IMR-90 (cell line): ENCODE measurements at regions not wholly inside any gene's neighbourhood (a gene's known extent, or its start where the extent isn't known, plus 50 kb on each side); places are given as distances from the start of the nearest gene placed in this dataset.
A peak's percentile ranks its signal among the peaks of the same experiment; 100 is the strongest.

Experiments used
- ATAC-seq: fragments of 200-7000 bp; cut with Tn5 transposase; 2 replicates; pipeline ENCODE4 v1.9.1; 2020; ENCODE audit warnings: low read depth, mild to moderate bottlenecking, moderate library complexity
- BruUV-seq: library from RNA; stranded (reverse); fragments of 400-500 nt; replicated peaks from 2 replicates; lab custom pipeline; 2021; lab: Mats Ljungman, UMichigan
- CTCF ChIA-PET: fragments of 300-600 bp; formaldehyde crosslinking; extraction: SDS; loops from one replicate; lab custom pipeline; 2021; ENCODE audit warnings: antibody characterized with exemption; lab: Yijun Ruan, JAX
- POLR2A ChIA-PET: fragments of 300-600 bp; sonication (Branson Sonifier 250); formaldehyde crosslinking; loops from one replicate; lab custom pipeline; 2022; ENCODE audit warnings: antibody characterized with exemption; ENCODE audit not compliant: unreplicated experiment; lab: Charles Lee
- DNase-seq: peaks from one replicate; pipeline ENCODE4 v3.0.0; 2013
- H2AFZ ChIP-seq: replicated peaks from 2 replicates; pipeline ENCODE3; 2013; ENCODE audit warnings: low read length, mild to moderate bottlenecking; ENCODE audit not compliant: poor library complexity
- H2AK5ac ChIP-seq: 2 replicates; pipeline ENCODE4 v1.6.1; 2013; ENCODE audit warnings: low read depth, low read length, inconsistent platforms
- H2AK9ac ChIP-seq: replicated peaks from 2 replicates; pipeline ENCODE3; 2013; ENCODE audit warnings: mild to moderate bottlenecking, low read depth, low read length, moderate library complexity; ENCODE audit not compliant: poor library complexity
- H2BK120ac ChIP-seq: 2 replicates; pipeline ENCODE4 v1.6.1; 2013; ENCODE audit warnings: low read depth, low read length, inconsistent platforms
- H2BK15ac ChIP-seq: 3 replicates; pipeline ENCODE4 v1.6.1; 2013; ENCODE audit warnings: low read depth, low read length, inconsistent platforms
- H2BK20ac ChIP-seq: 2 replicates; pipeline ENCODE4 v1.6.1; 2013; ENCODE audit warnings: low read depth, mild to moderate bottlenecking, inconsistent platforms, low read length, moderate library complexity
- H2BK5ac ChIP-seq: 2 replicates; pipeline ENCODE4 v1.6.1; 2013; ENCODE audit warnings: mild to moderate bottlenecking, low read depth, low read length, inconsistent platforms; ENCODE audit not compliant: poor library complexity, severe bottlenecking
- H3K14ac ChIP-seq: replicated peaks from 2 replicates; pipeline ENCODE4 v1.6.1; 2013; ENCODE audit warnings: low read depth, low read length, inconsistent platforms
- H3K18ac ChIP-seq: 2 replicates; pipeline ENCODE4 v1.6.1; 2013; ENCODE audit warnings: low read depth, low read length, control low read depth
- H3K23ac ChIP-seq: 2 replicates; pipeline ENCODE4 v1.6.1; 2013; ENCODE audit warnings: low read depth, low read length, inconsistent platforms
- H3K27ac ChIP-seq: 2 replicates; pipeline ENCODE4 v1.5.1; 2013; ENCODE audit warnings: mild to moderate bottlenecking, control low read depth, low read length; ENCODE audit not compliant: insufficient read depth
- H3K27me3 ChIP-seq: 2 replicates; pipeline ENCODE4 v1.6.1; 2013; ENCODE audit warnings: low read length; ENCODE audit not compliant: control insufficient read depth, insufficient read depth
- H3K36me3 ChIP-seq: 2 replicates; pipeline ENCODE4 v1.6.1; 2013; ENCODE audit warnings: low read length, mixed read lengths; ENCODE audit not compliant: control insufficient read depth, insufficient read depth
- H3K4ac ChIP-seq: 2 replicates; pipeline ENCODE4 v1.6.1; 2013; ENCODE audit warnings: low read depth, low read length, inconsistent platforms
- H3K4me1 ChIP-seq: 2 replicates; pipeline ENCODE4 v1.6.1; 2013; ENCODE audit warnings: low read length, mixed read lengths; ENCODE audit not compliant: control insufficient read depth, insufficient read depth
- H3K4me2 ChIP-seq: 2 replicates; pipeline ENCODE4 v1.6.1; 2013; ENCODE audit warnings: low read depth, mild to moderate bottlenecking, control low read depth, low read length, moderate library complexity
- H3K4me3 ChIP-seq: 2 replicates; pipeline ENCODE4 v1.5.1; 2013; ENCODE audit warnings: low read depth, mild to moderate bottlenecking, control low read depth, low read length, moderate library complexity; ENCODE audit not compliant: insufficient read depth
- H3K56ac ChIP-seq: 2 replicates; pipeline ENCODE4 v1.6.1; 2013; ENCODE audit warnings: low read length, inconsistent platforms; ENCODE audit not compliant: insufficient read depth; ENCODE audit errors: extremely low read depth
- H3K79me1 ChIP-seq, 2 experiments: 2 replicates each; pipeline ENCODE4 v1.6.1; 2013; ENCODE audit warnings: low read length in 2 of 2, inconsistent platforms in 1 of 2, low read depth in 1 of 2
- H3K9ac ChIP-seq: 2 replicates; pipeline ENCODE4 v1.6.1; 2013; ENCODE audit warnings: low read depth, low read length, control low read depth
- H3K9me1 ChIP-seq: 2 replicates; pipeline ENCODE4 v1.6.1; 2013; ENCODE audit warnings: low read length, inconsistent platforms; ENCODE audit not compliant: insufficient read depth
- H3K9me3 ChIP-seq: 2 replicates; pipeline ENCODE4 v1.6.1; 2013; ENCODE audit warnings: low read length; ENCODE audit not compliant: control insufficient read depth, insufficient read depth
- H4K20me1 ChIP-seq: 2 replicates; pipeline ENCODE4 v1.6.1; 2013; ENCODE audit warnings: low read length, inconsistent platforms; ENCODE audit not compliant: insufficient read depth
- H4K5ac ChIP-seq: 2 replicates; pipeline ENCODE4 v1.6.1; 2013; ENCODE audit warnings: mild to moderate bottlenecking, low read depth, low read length, control low read depth
- H4K8ac ChIP-seq, 2 experiments: 2 replicates each; pipeline ENCODE4 v1.6.1; 2013; ENCODE audit warnings: low read depth in 2 of 2, low read length in 2 of 2, control low read depth in 1 of 2, inconsistent platforms in 1 of 2
- H4K91ac ChIP-seq: 2 replicates; pipeline ENCODE4 v1.6.1; 2013; ENCODE audit warnings: low read depth, low read length, inconsistent platforms; ENCODE audit not compliant: insufficient read depth
- BHLHE40 ChIP-seq: fragments of 150-350 bp; IDR thresholded peaks from 2 replicates; pipeline ENCODE4 v1.6.1; 2016; ENCODE audit warnings: mild to moderate bottlenecking, low read depth, low read length
- CEBPB ChIP-seq: IDR thresholded peaks from 2 replicates; pipeline ENCODE4 v1.6.1; 2012; ENCODE audit warnings: low read depth, low read length, improper control_type of control experiment
- CHD1 ChIP-seq: IDR thresholded peaks from 2 replicates; pipeline ENCODE4 v1.6.1; 2012; ENCODE audit warnings: low read depth, low read length, improper control_type of control experiment
- FOS ChIP-seq: fragments of 150-350 bp; IDR thresholded peaks from 2 replicates; pipeline ENCODE4 v1.6.1; 2016; ENCODE audit warnings: low read depth, low read length
- MAFK ChIP-seq: IDR thresholded peaks from 2 replicates; pipeline ENCODE4 v1.6.1; 2012; ENCODE audit warnings: low read depth, low read length, improper control_type of control experiment
- MAZ ChIP-seq: IDR thresholded peaks from 2 replicates; pipeline ENCODE4 v1.6.1; 2012; ENCODE audit warnings: low read depth, mild to moderate bottlenecking, low read length, improper control_type of control experiment, moderate library complexity, borderline replicate concordance
- MXI1 ChIP-seq: IDR thresholded peaks from 2 replicates; pipeline ENCODE4 v1.6.1; 2012; ENCODE audit warnings: low read depth, mild to moderate bottlenecking, low read length, moderate library complexity, borderline replicate concordance
- NFE2L2 ChIP-seq: fragments of 150-350 bp; IDR thresholded peaks from 2 replicates; pipeline ENCODE4 v1.6.1; 2016; ENCODE audit warnings: low read depth, mild to moderate bottlenecking, low read length
- POLR2A ChIP-seq: IDR thresholded peaks from 2 replicates; pipeline ENCODE4 v1.6.1; 2012; ENCODE audit warnings: mild to moderate bottlenecking, low read depth, low read length
- RAD21 ChIP-seq: IDR thresholded peaks from 2 replicates; pipeline ENCODE4 v1.6.1; 2012; ENCODE audit warnings: low read length, improper control_type of control experiment
- RCOR1 ChIP-seq: IDR thresholded peaks from 2 replicates; pipeline ENCODE4 v1.6.1; 2012; ENCODE audit warnings: mild to moderate bottlenecking, low read length, improper control_type of control experiment; ENCODE audit not compliant: insufficient replicate concordance
- RFX5 ChIP-seq: IDR thresholded peaks from 2 replicates; pipeline ENCODE4 v1.8.0; 2012; ENCODE audit warnings: low read depth, mild to moderate bottlenecking, low read length, moderate library complexity
- SMC3 ChIP-seq: fragments of 150-350 bp; IDR thresholded peaks from 2 replicates; pipeline ENCODE4 v1.6.1; 2016; ENCODE audit warnings: low read depth, mild to moderate bottlenecking, antibody characterized with exemption, low read length, moderate library complexity
- USF2 ChIP-seq: fragments of 150-350 bp; IDR thresholded peaks from 2 replicates; pipeline ENCODE4 v1.6.1; 2017; ENCODE audit warnings: mild to moderate bottlenecking, antibody characterized with exemption, low read length, low read depth
- WGBS, 2 experiments: methylation state at CpG; one replicate each; pipeline versions ENCODE4 v1.1.5 to v1.1.7; 2013; ENCODE audit warnings: missing lambda C conversion rate in 2 of 2; ENCODE audit not compliant: insufficient read length in 1 of 2; ENCODE audit errors: extremely low coverage in 2 of 2; 5-methylcytosine and 5-hydroxymethylcytosine counted together
- dilution Hi-C: fragments of 300-500 bp; cut with HindIII; formaldehyde crosslinking; loops from one replicate; pipeline ENCODE4 v1.14.3; 2018; ENCODE audit warnings: low sequenced_read_pairs; ENCODE audit not compliant: unreplicated experiment
- in situ Hi-C: fragments of 300-500 bp; cut with MboI; formaldehyde crosslinking; loops from 3 replicates; pipeline ENCODE4 v1.14.3; 2019; ENCODE audit warnings: low sequenced_read_pairs, inconsistent platforms, mixed read lengths
- intact Hi-C: fragments of 100-400 bp; cut with micrococcal nuclease; formaldehyde crosslinking; loops from 2 replicates; pipeline ENCODE4 v1.10.0; 2022
- TF ChIP-seq, protein P1 (sequence below): conservative IDR thresholded peaks from 2 replicates; pipeline ENCODE4 v1.5.1; 2012; ENCODE audit warnings: mild to moderate bottlenecking, low read depth, low read length, improper control_type of control experiment
- TF ChIP-seq, protein P2 (sequence below): fragments of 150-350 bp; IDR thresholded peaks from 2 replicates; pipeline ENCODE4 v1.6.1; 2016; ENCODE audit warnings: low read depth, mild to moderate bottlenecking, low read length, moderate library complexity, borderline replicate concordance

- Histone ChIP-seq H4K91ac (0 out of 2 replicates have a peak overlapping the region, but pooled peaks have one; percentile 24), H3K18ac (peak overlapping the region; percentile 87; the same call in 1 of the 2 replicates), H3K9me3 (no peaks in the 10 kb centered on the region), H4K5ac (no peak overlapping the region), H3K9me1 (no peaks in the 10 kb centered on the region), H3K4me2 (no peak overlapping the region), H3K4ac (peak overlapping the region; percentile 46; the same call in 1 of the 2 replicates), H2BK15ac (no peak overlapping the region), H3K36me3 (no peaks in the 10 kb centered on the region), H2AFZ (no peak overlapping the region), H3K14ac (no peak overlapping the region; the same call in 1 of the 2 replicates), H3K27ac (no peak overlapping the region), H3K23ac (no peak overlapping the region), H3K56ac (no peak overlapping the region), H3K4me3 (no peak overlapping the region), H3K79me1 (no peaks in the 10 kb centered on the region), H2BK120ac (peak overlapping the region; percentile 44; the same call in 1 of the 2 replicates), H3K4me1 (0 out of 2 replicates have a peak, but pooled peaks cover 2% of the 10 kb centered on the region), H3K9ac (no peak overlapping the region), H3K27me3 (no peaks in the 10 kb centered on the region), H4K20me1 (no peaks in the 10 kb centered on the region), H2BK5ac (peak overlapping the region; percentile 80), H4K8ac (no peak overlapping the region), H2AK5ac (no peak overlapping the region), H2BK20ac (0 out of 2 replicates have a peak overlapping the region, but pooled peaks have one; percentile 28), H2AK9ac (no peak overlapping the region)
- no CpG with 5 or more reads among the region's 3 CpGs for WGBS, 2 experiments
- dilution Hi-C loops (no loop called here), intact Hi-C loops (no loop called here), in situ Hi-C loops (no loop called here)
- ATAC-seq = peak; percentile 27
- DNase-seq = peak; percentile 43
- ChIA-PET POLR2A (no interaction called here), CTCF (interaction anchor here (0.6 kb wide), 1 partner anchor 27 kb away, joined by 3 read pairs; no protein-coding TSS in a partner anchor)
- TF ChIP-seq MXI1 (no peak), MAFK (no peak), BHLHE40 (no peak), SMC3 (no peak), FOS (no peak), RFX5 (no peak), RAD21 (no peak), MAZ (no peak), RCOR1 (no peak), USF2 (no peak), POLR2A (no peak), CEBPB (no peak), NFE2L2 (no peak), CHD1 (no peak)
- TF ChIP-seq, protein P1, sequence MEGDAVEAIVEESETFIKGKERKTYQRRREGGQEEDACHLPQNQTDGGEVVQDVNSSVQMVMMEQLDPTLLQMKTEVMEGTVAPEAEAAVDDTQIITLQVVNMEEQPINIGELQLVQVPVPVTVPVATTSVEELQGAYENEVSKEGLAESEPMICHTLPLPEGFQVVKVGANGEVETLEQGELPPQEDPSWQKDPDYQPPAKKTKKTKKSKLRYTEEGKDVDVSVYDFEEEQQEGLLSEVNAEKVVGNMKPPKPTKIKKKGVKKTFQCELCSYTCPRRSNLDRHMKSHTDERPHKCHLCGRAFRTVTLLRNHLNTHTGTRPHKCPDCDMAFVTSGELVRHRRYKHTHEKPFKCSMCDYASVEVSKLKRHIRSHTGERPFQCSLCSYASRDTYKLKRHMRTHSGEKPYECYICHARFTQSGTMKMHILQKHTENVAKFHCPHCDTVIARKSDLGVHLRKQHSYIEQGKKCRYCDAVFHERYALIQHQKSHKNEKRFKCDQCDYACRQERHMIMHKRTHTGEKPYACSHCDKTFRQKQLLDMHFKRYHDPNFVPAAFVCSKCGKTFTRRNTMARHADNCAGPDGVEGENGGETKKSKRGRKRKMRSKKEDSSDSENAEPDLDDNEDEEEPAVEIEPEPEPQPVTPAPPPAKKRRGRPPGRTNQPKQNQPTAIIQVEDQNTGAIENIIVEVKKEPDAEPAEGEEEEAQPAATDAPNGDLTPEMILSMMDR = no peak
- TF ChIP-seq, protein P2, sequence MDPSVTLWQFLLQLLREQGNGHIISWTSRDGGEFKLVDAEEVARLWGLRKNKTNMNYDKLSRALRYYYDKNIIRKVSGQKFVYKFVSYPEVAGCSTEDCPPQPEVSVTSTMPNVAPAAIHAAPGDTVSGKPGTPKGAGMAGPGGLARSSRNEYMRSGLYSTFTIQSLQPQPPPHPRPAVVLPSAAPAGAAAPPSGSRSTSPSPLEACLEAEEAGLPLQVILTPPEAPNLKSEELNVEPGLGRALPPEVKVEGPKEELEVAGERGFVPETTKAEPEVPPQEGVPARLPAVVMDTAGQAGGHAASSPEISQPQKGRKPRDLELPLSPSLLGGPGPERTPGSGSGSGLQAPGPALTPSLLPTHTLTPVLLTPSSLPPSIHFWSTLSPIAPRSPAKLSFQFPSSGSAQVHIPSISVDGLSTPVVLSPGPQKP = no peak
- no TSS peak for BruUV-seq
These were observed 307.4 kb downstream of the CSNK1G3 start for GRCh38 chr5:123819386-123819785.
